H9 (cell line): ENCODE measurements at regions not wholly inside any gene's neighbourhood (a gene's known extent, or its start where the extent isn't known, plus 50 kb on each side); places are given as distances from the start of the nearest gene placed in this dataset.

Source experiments
- DNase-seq: peaks from one replicate; pipeline ENCODE4 v3.0.0-alpha.2; 2017
- H2AFZ ChIP-seq: one replicate; pipeline ENCODE4 v1.6.1; 2013; ENCODE audit warnings: mild to moderate bottlenecking, low read length, control low read depth, moderate library complexity
- H2AK5ac ChIP-seq: 2 replicates; pipeline ENCODE4 v1.6.1; 2013; ENCODE audit warnings: low read length, control low read depth, mixed read lengths; ENCODE audit not compliant: insufficient read length
- H2BK120ac ChIP-seq: one replicate; pipeline ENCODE4 v1.6.1; 2013; ENCODE audit warnings: low read depth, mild to moderate bottlenecking, low read length, control low read depth, inconsistent platforms; ENCODE audit not compliant: poor library complexity, severe bottlenecking
- H2BK12ac ChIP-seq: 2 replicates; pipeline ENCODE4 v1.6.1; 2013; ENCODE audit warnings: low read length, control low read depth, mixed read lengths, low read depth; ENCODE audit not compliant: insufficient read length
- H2BK15ac ChIP-seq: 2 replicates; pipeline ENCODE4 v1.6.1; 2013; ENCODE audit warnings: low read depth, low read length, control low read depth
- H2BK20ac ChIP-seq: one replicate; pipeline ENCODE4 v1.6.1; 2013; ENCODE audit warnings: low read depth, mild to moderate bottlenecking, low read length, control low read depth, inconsistent platforms; ENCODE audit not compliant: poor library complexity, severe bottlenecking
- H2BK5ac ChIP-seq: 2 replicates; pipeline ENCODE4 v1.6.1; 2013; ENCODE audit warnings: low read length, control low read depth, mixed read lengths; ENCODE audit not compliant: insufficient read length
- H3K14ac ChIP-seq: 2 replicates; pipeline ENCODE4 v1.6.1; 2013; ENCODE audit warnings: low read length, control low read depth; ENCODE audit not compliant: insufficient read depth
- H3K18ac ChIP-seq: 2 replicates; pipeline ENCODE4 v1.6.1; 2013; ENCODE audit warnings: low read depth, mild to moderate bottlenecking, mixed read lengths, low read length, control low read depth; ENCODE audit not compliant: insufficient read length
- H3K23ac ChIP-seq: 2 replicates; pipeline ENCODE4 v1.6.1; 2013; ENCODE audit warnings: low read length, control low read depth, mixed read lengths, low read depth; ENCODE audit not compliant: insufficient read length
- H3K23me2 ChIP-seq: 2 replicates; pipeline ENCODE4 v1.6.1; 2013; ENCODE audit warnings: low read depth, mild to moderate bottlenecking, mixed read lengths, low read length, control low read depth; ENCODE audit not compliant: insufficient read length, poor library complexity, severe bottlenecking
- H3K27ac ChIP-seq: 2 replicates; pipeline ENCODE4 v1.5.1; 2013; ENCODE audit warnings: low read length, control low read depth, mixed read lengths, low read depth; ENCODE audit not compliant: insufficient read length
- H3K27me3 ChIP-seq: 2 replicates; pipeline ENCODE4 v1.6.1; 2013; ENCODE audit warnings: low read length, control low read depth, inconsistent platforms; ENCODE audit not compliant: insufficient read depth
- H3K4ac ChIP-seq: 2 replicates; pipeline ENCODE4 v1.6.1; 2013; ENCODE audit warnings: low read depth, mild to moderate bottlenecking, control low read depth, inconsistent platforms, low read length, moderate library complexity
- H3K4me1 ChIP-seq: 2 replicates; pipeline ENCODE4 v1.6.1; 2013; ENCODE audit warnings: low read length, control low read depth, inconsistent platforms; ENCODE audit not compliant: insufficient read depth
- H3K4me2 ChIP-seq: 2 replicates; pipeline ENCODE4 v1.6.1; 2013; ENCODE audit warnings: low read length, control low read depth, mixed read lengths; ENCODE audit not compliant: insufficient read length, insufficient read depth
- H3K56ac ChIP-seq: 2 replicates; pipeline ENCODE4 v1.6.1; 2013; ENCODE audit warnings: low read depth, mild to moderate bottlenecking, mixed read lengths, low read length, control low read depth; ENCODE audit not compliant: insufficient read length
- H3K79me1 ChIP-seq: 2 replicates; pipeline ENCODE4 v1.6.1; 2013; ENCODE audit warnings: low read depth, mild to moderate bottlenecking, moderate library complexity, low read length, control low read depth, inconsistent platforms; ENCODE audit not compliant: insufficient read depth, poor library complexity, severe bottlenecking
- H3K79me2 ChIP-seq: 2 replicates; pipeline ENCODE4 v1.6.1; 2013; ENCODE audit warnings: low read length, control low read depth, inconsistent platforms; ENCODE audit not compliant: insufficient read depth
- H3K9ac ChIP-seq: 2 replicates; pipeline ENCODE4 v1.6.1; 2013; ENCODE audit warnings: low read length, control low read depth, mixed read lengths; ENCODE audit not compliant: insufficient read length; ENCODE audit errors: extremely low read depth
- H3K9me3 ChIP-seq: one replicate; pipeline ENCODE4 v1.6.1; 2013; ENCODE audit warnings: low read depth, low read length, inconsistent platforms; ENCODE audit not compliant: control insufficient read depth
- H3T11ph ChIP-seq: one replicate; pipeline ENCODE4 v1.6.1; 2013; ENCODE audit warnings: mild to moderate bottlenecking, low read length, control low read depth, inconsistent platforms
- H4K20me1 ChIP-seq: one replicate; pipeline ENCODE4 v1.6.1; 2013; ENCODE audit not compliant: control insufficient read depth, insufficient read length, insufficient read depth
- H4K5ac ChIP-seq: 2 replicates; pipeline ENCODE4 v1.6.1; 2013; ENCODE audit warnings: low read depth, mild to moderate bottlenecking, mixed read lengths, low read length, control low read depth; ENCODE audit not compliant: insufficient read length
- H4K8ac ChIP-seq: replicated peaks from 2 replicates; pipeline ENCODE4 v1.6.1; 2013; ENCODE audit warnings: low read length, control low read depth, mixed read lengths, low read depth; ENCODE audit not compliant: insufficient read length
- H4K91ac ChIP-seq: 2 replicates; pipeline ENCODE4 v1.6.1; 2013; ENCODE audit warnings: low read depth, mild to moderate bottlenecking, moderate library complexity, mixed read lengths, low read length, control low read depth; ENCODE audit not compliant: insufficient read length
- H3K27ac Mint-ChIP-seq, 3 experiments: 2 replicates in 2 of 3; 3 replicates in 1 of 3; pipeline ENCODE4 v1.8.0; 2020 to 2021; ENCODE audit warnings: mixed read lengths in 3 of 3, mild to moderate bottlenecking in 1 of 3, moderate library complexity in 1 of 3
- H3K27me3 Mint-ChIP-seq: 2 replicates; pipeline ENCODE4 v1.8.0; 2021; ENCODE audit warnings: low read depth, mild to moderate bottlenecking, moderate library complexity, mixed read lengths
- H3K36me3 Mint-ChIP-seq, 3 experiments: 2 replicates in 2 of 3; 3 replicates in 1 of 3; pipeline ENCODE4 v1.8.0; 2020 to 2021; ENCODE audit warnings: low read depth in 3 of 3, mixed read lengths in 3 of 3; ENCODE audit not compliant: insufficient read depth in 1 of 3
- H3K4me1 Mint-ChIP-seq, 2 experiments: 2 replicates each; pipeline ENCODE4 v1.8.0; 2020; ENCODE audit warnings: mixed read lengths in 2 of 2
- H3K4me3 Mint-ChIP-seq, 2 experiments: 2 replicates in 1 of 2; 3 replicates in 1 of 2; pipeline ENCODE4 v1.8.0; 2020 to 2021; ENCODE audit warnings: mild to moderate bottlenecking in 2 of 2, mixed read lengths in 2 of 2, moderate library complexity in 1 of 2
- H3K9me3 Mint-ChIP-seq, 2 experiments: 2 replicates in 1 of 2; 3 replicates in 1 of 2; pipeline ENCODE4 v1.8.0; 2020; ENCODE audit warnings: mild to moderate bottlenecking in 2 of 2, mixed read lengths in 2 of 2, moderate library complexity in 1 of 2
- WGBS: extraction: QIAGEN DNeasy Blood & Tissue Kit; methylation state at CpG from one replicate; pipeline ENCODE4 v1.1.7; 2013; ENCODE audit warnings: missing lambda C conversion rate, low lambda C conversion rate, mixed read lengths; ENCODE audit not compliant: insufficient read length; ENCODE audit errors: extremely low coverage; 5-methylcytosine and 5-hydroxymethylcytosine counted together
- TF ChIP-seq, protein P1 (sequence below): fragments of 200-600 bp; sonication (generic); conservative IDR thresholded peaks from 3 replicates; pipeline ENCODE4 v1.8.0; 2021; ENCODE audit warnings: antibody characterized with exemption, mild to moderate bottlenecking

DNA sequence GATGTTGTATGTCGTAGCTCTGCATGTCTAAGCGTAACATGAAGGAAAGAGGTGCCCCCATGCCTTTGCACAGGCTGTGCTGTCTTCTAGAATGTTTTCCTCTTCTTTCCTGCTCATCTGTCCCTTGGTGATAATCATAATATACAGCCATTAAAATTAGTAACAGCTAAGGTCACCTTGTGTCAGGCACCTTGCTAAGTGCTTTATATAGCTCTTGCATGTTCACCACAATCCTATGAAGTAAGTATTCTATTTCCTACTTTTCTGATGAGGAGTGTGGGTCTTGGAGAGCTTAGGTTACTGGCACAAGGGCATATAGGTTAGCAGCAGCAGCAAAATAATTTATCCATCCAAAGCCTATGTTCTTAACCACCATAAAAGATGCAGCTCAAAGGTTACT is 754.4 kb downstream of the NTRK3 start:
- H2BK5ac ChIP-seq: no peak overlapping the region
- WGBS: no CpG with 5 or more reads among the region's 2 CpGs
- H3K23me2 ChIP-seq: no peaks in the 10 kb centered on the region
- H3K27ac ChIP-seq: no peak overlapping the region
- H3K79me1 ChIP-seq: no peaks in the 10 kb centered on the region
- H3K23ac ChIP-seq: no peak overlapping the region
- no peaks in the 10 kb centered on the region for H3K27me3 ChIP-seq
- no peak overlapping the region for H2BK20ac ChIP-seq
- H4K5ac ChIP-seq: no peak overlapping the region
- Mint-ChIP-seq H3K27me3 (no peaks in the 10 kb centered on the region), H3K4me1 (peaks cover 5 to 8% of the 10 kb centered on the region in 2 experiments; a peak in 3 of 4 replicates), H3K36me3 (no peaks in the 10 kb centered on the region), H3K9me3 (no peaks in the 10 kb centered on the region), H3K27ac (peak overlapping the region in 1 of 3 experiments; percentile 24; a peak in 1 of 7 replicates), H3K4me3 (no peak overlapping the region)
- no peak overlapping the region for H3K4ac ChIP-seq
- H3K4me1 ChIP-seq: no peaks in the 10 kb centered on the region
- DNase-seq: no peak
- H2BK120ac ChIP-seq: no peak overlapping the region
- H4K8ac ChIP-seq: no peak overlapping the region
- H2BK12ac ChIP-seq: no peak overlapping the region
- TF ChIP-seq, protein P1, sequence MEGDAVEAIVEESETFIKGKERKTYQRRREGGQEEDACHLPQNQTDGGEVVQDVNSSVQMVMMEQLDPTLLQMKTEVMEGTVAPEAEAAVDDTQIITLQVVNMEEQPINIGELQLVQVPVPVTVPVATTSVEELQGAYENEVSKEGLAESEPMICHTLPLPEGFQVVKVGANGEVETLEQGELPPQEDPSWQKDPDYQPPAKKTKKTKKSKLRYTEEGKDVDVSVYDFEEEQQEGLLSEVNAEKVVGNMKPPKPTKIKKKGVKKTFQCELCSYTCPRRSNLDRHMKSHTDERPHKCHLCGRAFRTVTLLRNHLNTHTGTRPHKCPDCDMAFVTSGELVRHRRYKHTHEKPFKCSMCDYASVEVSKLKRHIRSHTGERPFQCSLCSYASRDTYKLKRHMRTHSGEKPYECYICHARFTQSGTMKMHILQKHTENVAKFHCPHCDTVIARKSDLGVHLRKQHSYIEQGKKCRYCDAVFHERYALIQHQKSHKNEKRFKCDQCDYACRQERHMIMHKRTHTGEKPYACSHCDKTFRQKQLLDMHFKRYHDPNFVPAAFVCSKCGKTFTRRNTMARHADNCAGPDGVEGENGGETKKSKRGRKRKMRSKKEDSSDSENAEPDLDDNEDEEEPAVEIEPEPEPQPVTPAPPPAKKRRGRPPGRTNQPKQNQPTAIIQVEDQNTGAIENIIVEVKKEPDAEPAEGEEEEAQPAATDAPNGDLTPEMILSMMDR: no peak
- H4K20me1 ChIP-seq: no peaks in the 10 kb centered on the region
- no peak overlapping the region for H3T11ph ChIP-seq
- H3K9ac ChIP-seq: no peak overlapping the region
- H3K18ac ChIP-seq: no peak overlapping the region
- no peak overlapping the region for H4K91ac ChIP-seq
- no peaks in the 10 kb centered on the region for H3K9me3 ChIP-seq
- H2AFZ ChIP-seq: no peak overlapping the region
- H3K14ac ChIP-seq: no peak overlapping the region
- no peak overlapping the region for H3K56ac ChIP-seq
- H3K79me2 ChIP-seq: no peaks in the 10 kb centered on the region
- H2BK15ac ChIP-seq: no peak overlapping the region
- H3K4me2 ChIP-seq: no peak overlapping the region
- H2AK5ac ChIP-seq: no peak overlapping the region
